Fibroblast of skin of right quadriceps (primary cell): ENCODE measurements at regions not wholly inside any gene's neighbourhood (a gene's known extent, or its start where the extent isn't known, plus 50 kb on each side); places are given as distances from the start of the nearest gene placed in this dataset.

ENCODE experiments used
- DNase-seq: peaks from one replicate; pipeline ENCODE4 v3.0.0-alpha.2; 2013

- no peak for DNase-seq
Measured at GRCh38 chr14:95034788-95035187, 122.5 kb downstream of the DICER1 start.

GRCh38 chr14:95033682-95034632 lies 123.4 kb downstream of the DICER1 start:
- no peak for DNase-seq

GRCh38 chr14:95033031-95033430 lies 124.3 kb downstream of the DICER1 start:
- DNase-seq, result no peak

- DNase-seq, result no peak
Measured at GRCh38 chr14:95026851-95027463, 130.4 kb downstream of the DICER1 start.

DNA sequence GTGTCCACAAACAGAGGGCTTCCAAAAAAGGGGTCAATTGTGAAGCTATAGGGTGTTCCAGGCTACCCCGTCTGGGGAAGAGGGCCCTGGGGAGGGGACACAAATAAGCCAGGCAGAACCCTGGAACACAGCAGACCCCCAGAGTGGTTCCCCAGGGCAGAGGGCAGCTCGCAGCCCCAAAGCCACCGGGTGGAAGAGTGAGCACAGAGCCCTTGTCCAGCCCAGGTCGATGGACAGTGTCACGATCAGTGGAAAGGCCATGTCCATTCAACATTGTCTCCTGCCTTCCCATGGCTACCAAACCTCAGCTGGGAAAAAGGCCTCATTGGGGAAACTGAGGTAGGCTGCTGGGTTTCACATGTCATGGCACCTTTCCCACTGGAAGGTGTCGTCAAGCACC lies 131.4 kb downstream of the DICER1 start:
- no peak for DNase-seq

DNA sequence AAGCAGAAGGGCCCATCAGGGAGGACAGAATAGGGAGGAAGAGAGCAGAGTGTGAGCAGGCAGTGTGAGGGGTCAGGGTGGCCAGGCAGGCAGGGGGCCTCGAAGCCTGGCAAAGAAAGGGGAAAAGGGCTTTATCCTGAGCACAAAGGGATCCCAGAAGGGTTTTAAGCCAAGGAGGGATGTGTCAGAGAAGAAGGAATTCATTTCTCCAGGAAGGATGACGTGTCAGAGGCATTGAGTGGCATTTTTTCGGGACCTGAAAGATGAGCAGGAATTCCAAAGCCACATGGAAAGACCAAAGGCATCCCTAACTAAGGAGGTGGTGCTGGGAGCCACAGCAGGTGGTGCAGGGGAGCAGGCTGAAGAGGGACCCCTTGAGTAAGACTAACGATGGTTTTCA lies 132.1 kb downstream of the DICER1 start:
- no peak for DNase-seq

GRCh38 chr14:95024380-95024779 lies 132.9 kb downstream of the DICER1 start:
- DNase-seq, result no peak

- peak; percentile 25 for DNase-seq
Measured at GRCh38 chr14:95023886-95024285, 133.4 kb downstream of the DICER1 start.

- DNase-seq, result no peak
Measured at GRCh38 chr14:95023115-95023514, 134.2 kb downstream of the DICER1 start.

DNA sequence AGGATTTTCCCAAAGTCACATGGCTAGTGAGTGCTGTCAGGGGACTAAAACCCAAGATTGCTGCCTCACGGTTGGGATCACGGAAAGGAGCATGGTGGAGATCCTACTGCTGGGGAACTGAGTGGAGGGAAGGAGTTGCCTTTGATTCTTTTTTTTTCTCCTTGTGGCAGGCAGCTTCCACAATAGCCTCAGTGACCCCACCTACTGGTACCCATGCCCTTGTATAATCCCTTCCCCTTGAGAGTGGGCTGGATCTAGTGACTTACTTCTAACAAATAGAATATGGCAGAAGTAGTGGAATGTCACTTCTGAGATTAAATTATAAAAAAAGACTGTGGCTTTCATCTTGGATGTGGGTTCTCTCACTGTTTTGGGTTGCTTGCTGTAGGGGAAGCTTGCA lies 135.7 kb downstream of the DICER1 start:
- no peak for DNase-seq

DNA sequence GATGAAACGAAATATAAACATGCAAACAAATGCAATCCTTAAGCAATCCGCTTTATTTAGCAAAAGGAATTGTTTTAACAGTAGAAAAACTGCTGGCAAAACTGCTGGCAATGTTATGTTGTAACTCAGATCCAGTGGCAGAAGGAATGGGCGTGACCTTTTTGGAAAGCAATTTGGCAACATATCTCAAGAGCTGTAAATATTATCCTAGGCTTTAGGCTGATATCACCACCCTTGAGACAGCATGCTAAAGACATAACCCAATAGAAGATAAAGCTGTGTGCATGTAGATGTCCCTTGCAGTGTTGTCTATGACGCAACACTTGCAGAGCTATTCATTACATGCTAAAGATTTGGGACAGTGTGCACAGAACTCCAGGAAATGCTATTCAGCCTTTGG lies 138.5 kb downstream of the DICER1 start:
- DNase-seq, result peak; percentile 6

GRCh38 chr14:95015046-95015445 lies 142.3 kb downstream of the DICER1 start:
- no peak for DNase-seq

DNA sequence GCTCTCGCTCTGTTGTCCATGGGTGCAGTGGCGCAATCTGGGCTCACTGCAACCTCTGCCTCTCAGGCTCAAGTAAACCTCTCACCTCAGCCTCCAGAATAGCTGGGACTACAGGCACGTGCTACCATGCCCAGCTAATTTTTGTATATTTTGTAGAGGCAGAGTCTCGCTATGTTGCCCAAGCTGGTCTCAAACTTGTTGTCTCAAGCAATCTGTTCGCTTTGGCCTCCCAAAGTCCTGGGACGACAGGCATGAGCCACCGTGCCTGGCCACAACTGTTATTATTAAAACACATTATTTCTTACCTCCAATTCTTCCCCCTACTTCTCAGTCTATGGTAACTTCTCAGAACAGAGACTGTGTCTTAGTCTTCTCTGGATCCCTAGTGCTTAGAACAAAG lies 143.3 kb downstream of the DICER1 start:
- no peak for DNase-seq

- DNase-seq, result no peak
Measured at GRCh38 chr14:95011445-95012006, 145.8 kb downstream of the DICER1 start.

DNA sequence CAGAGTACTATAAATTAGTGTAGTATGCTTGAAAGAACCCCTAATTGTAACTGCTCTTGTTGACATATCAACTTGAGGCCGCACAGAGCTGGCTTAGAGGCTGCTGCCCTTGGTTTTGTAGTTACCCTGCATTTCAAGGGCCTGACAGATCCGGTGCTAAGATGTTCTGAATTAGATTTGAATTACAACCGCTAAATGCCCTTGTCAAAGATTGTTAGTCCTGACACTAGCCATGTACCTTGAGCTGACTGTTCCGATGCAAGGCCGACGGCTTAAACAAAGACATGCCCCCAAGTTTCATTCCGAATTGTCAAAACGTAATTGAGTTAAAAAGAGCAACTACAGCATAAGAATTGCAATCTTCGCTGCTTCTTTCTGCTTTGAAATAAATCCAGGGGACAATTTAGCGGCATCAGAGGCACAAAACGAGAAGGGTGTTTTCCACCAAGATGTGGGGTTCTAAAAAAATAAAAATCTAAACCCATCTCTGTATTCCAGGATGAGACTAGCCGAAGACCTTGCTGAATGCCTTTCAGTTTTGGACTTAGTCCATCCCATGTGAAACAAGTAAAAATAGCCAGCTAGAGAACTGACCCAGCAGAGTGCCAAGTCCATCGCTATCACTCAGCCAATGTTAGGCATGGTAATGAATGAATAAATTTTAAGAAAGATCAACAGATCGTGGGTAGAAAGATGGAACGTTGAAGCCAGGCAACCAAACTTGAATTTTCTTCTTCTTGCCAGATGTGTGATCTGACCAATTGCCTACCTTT lies 148.7 kb downstream of the DICER1 start:
- no peak for DNase-seq

DNA sequence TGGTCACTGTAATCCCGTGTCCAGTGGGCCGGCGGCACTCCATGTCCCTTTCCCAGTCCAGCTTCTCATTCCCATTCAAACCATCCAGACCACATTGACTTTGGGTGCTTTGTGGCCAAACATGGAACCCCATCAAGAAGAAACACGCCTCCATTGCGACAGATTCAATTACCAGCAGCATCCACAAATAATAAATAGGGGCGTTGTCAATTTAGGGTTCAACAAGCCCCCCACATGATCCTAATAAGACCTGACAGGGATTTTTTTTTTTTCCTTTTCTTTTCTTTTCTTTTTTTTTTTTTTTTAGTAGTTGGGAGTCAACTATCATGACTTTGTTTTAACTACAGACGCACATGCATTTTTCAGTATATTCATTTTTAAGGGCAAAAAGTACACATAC lies 149.4 kb downstream of the DICER1 start:
- no peak for DNase-seq

GRCh38 chr14:95006479-95006878 lies 150.8 kb downstream of the DICER1 start:
- DNase-seq, result no peak

- DNase-seq, result no peak
Measured at GRCh38 chr14:95006051-95006450, 151.3 kb downstream of the DICER1 start.

DNA sequence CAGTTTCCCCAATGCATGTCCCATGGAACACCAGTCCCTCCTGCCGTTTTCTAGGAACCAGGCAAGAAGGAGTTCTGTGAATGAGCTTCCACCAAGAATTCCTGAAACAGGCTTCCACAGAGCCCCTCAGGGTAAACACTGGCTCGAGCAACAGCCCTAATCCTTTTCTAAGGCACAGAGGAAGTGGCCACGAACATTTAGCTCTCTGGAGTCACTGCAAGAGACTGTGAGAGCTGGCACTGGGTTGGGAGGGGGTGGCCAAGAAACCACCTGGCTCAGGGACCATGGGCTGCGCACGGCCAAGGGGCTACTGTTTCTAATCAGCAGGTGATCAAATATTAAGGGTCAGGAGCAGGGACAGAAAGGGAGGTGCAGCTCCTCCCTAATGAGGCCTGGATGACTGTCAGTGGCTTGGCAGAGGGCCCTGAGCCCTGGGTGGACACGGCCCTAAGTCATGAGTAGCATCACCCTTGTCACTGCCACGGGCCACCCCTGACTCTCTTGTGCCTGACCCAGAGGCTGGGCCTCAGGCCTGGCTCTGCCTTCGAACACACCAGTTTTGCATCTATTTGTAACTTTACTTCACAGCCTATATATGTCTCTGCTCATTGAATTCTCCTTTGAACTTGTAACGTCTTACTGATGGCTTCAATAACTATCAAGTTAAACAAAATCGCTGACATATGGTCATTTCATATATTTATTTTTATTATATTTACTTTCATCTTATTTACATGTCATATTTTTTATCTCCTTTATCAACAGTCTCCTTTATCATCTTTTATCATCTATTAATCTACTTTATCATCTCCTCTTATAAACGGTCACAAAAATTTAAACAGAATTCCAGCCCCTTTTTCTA lies 154.0 kb downstream of the DICER1 start:
- DNase-seq, result no peak

GRCh38 chr14:94998685-94999084 lies 158.6 kb downstream of the DICER1 start:
- DNase-seq, result no peak

- no peak for DNase-seq
Measured at GRCh38 chr14:94998110-94998509, 159.2 kb downstream of the DICER1 start.

DNA sequence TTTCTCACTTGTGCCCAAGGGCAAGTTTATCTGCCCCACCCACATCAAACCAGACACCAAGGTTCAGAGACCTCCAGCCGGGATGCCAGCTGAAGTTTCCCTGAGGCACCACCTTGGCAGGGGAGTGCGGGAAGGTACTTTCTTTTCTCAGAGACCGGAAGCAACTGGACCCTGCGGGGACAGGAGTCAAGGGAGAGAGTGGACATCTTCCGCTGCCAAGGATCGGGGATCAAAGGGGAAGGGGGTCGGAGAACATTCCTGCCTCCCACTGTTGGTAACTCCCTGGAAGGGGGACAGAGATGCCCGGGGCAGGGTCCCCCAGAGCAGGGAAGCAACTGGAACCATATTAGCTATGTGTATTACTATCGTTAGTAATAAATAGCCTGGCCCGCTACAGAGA lies 161.8 kb downstream of the DICER1 start:
- no peak for DNase-seq
